AG04449 (cell line): ENCODE measurements at regions not wholly inside any gene's neighbourhood (a gene's known extent, or its start where the extent isn't known, plus 50 kb on each side); places are given as distances from the start of the nearest gene placed in this dataset.
"Not testable (repeated sequence)": the region's sequence is repeated elsewhere in the genome, so short reads cannot be mapped to it uniquely, and the experiment has no call there.

ENCODE experiments used
- CTCF ChIA-PET: fragments of 350-600 bp; formaldehyde crosslinking; extraction: SDS; loops from one replicate; lab custom pipeline; 2021; ENCODE audit warnings: antibody characterized with exemption; lab: Yijun Ruan, JAX
- POLR2A ChIA-PET: fragments of 400-600, 350-600 bp; formaldehyde crosslinking; extraction: SDS; loops from one replicate; lab custom pipeline; 2020; ENCODE audit warnings: antibody characterized with exemption, inconsistent platforms; lab: Yijun Ruan, JAX
- DNase-seq: peaks from one replicate; pipeline ENCODE4 v3.0.0-alpha.2; 2010; ENCODE audit warnings: low read depth, low spot score
- H3K4me3 ChIP-seq: 2 replicates; pipeline ENCODE4 v1.5.1; 2011; ENCODE audit warnings: low read depth, mild to moderate bottlenecking, control low read depth, low read length
- TF ChIP-seq, protein P1 (sequence below): IDR thresholded peaks from one replicate; pipeline ENCODE4 v1.5.1; 2011; ENCODE audit warnings: mild to moderate bottlenecking, moderate library complexity, low read length, control low read depth, inconsistent platforms; ENCODE audit not compliant: insufficient read depth; ENCODE audit errors: missing control alignments

DNA sequence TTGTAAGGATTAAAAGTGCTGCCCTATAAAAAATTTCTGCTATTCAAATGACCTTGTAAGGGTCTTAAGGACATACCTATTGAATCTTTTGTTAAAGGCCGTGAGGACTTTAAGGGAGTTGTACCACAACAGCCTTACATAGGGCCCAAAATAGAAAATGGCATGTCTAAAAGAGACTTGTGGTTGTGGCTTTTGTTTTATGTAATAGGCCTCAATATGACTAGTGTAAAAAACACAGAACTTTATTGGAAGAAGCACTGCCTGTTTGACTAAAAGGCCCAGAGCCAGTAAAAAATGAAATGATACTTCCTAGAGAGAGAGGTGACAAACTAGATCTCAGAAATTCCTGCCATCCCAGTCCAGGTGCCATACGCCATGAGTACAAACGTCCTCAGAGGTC, 286.6 kb downstream of the SEMA3D start:
- ChIA-PET POLR2A (no interaction called here), CTCF (no interaction called here)
- no peak overlapping the region for H3K4me3 ChIP-seq
- TF ChIP-seq, protein P1, sequence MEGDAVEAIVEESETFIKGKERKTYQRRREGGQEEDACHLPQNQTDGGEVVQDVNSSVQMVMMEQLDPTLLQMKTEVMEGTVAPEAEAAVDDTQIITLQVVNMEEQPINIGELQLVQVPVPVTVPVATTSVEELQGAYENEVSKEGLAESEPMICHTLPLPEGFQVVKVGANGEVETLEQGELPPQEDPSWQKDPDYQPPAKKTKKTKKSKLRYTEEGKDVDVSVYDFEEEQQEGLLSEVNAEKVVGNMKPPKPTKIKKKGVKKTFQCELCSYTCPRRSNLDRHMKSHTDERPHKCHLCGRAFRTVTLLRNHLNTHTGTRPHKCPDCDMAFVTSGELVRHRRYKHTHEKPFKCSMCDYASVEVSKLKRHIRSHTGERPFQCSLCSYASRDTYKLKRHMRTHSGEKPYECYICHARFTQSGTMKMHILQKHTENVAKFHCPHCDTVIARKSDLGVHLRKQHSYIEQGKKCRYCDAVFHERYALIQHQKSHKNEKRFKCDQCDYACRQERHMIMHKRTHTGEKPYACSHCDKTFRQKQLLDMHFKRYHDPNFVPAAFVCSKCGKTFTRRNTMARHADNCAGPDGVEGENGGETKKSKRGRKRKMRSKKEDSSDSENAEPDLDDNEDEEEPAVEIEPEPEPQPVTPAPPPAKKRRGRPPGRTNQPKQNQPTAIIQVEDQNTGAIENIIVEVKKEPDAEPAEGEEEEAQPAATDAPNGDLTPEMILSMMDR: no peak
- DNase-seq: no peak

DNA sequence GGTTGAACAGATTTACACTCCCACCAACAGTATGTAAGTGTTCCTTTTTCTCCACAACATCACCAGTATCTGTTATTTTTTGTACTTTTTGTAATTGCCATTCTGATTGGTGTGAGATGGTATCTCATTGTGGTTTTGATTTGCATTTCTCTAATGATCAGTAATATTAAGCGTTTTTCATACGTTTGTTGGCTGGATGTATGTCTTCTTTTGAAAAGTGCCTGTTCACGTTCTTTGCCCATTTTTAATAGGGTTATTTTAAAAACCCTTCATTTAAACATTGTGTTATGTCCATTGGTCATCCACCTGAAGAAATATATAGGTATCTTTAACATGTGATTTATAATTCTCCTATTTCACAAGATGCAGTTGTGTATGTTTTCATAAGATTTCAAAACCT, 291.3 kb downstream of the SEMA3D start:
- CTCF ChIA-PET: no interaction called here
- no peak overlapping the region for H3K4me3 ChIP-seq
- POLR2A ChIA-PET: no interaction called here
- TF ChIP-seq, protein P1: no peak
- DNase-seq: no peak

DNA sequence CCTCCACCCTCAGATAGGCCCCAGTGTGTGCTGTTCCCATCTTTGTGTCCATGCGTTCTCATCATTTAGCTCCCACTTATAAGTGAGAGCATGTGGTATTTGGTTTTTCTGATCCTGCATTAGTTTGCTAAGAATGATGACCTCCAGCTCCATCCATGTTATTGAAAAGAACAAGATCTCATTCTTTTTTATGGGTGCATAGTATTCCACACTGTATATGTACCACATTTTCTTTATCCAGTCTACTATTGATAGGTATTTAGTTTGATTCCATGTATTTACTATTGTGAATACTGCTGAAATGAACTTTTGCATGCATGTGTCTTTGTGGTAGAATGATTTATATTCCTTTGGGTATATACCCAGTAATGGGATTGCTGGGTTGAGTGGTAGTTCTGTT, 303.3 kb downstream of the SEMA3D start:
- CTCF ChIA-PET: not testable (repeated sequence)

DNA sequence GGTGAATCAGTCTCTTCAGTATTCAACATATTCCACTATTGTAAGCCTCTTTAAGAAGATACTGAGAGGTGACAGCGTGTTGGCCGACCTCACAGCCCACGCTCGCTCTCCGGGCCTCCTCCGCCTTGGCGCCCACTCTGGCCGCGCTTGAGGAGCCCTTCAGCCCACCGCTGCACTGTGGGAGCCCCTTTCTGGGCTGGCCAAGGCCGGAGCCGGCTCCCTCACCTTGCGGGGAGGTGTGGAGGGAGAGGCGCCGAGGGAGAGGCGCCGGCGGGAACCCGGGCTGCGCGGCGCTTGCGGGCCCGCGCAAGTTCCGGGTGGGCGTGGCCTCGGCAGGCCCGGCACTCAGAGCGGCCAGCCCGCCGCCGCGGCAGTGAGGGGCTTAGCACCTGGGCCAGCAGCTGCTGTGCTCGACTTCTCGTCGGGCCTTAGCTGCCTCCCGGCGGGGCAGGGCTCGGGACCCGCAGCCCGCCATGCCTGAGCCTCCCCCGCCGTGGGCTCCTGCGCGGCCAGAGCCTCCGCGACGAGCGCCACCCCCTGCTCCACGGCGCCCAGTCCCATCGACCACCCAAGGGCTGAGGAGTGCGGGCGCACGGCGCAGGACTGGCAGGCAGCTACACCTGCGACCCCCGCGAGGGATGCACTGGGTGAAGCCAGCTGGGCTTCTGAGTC, 306.4 kb downstream of the SEMA3D start:
- DNase-seq, POLR2A ChIA-PET, H3K4me3 ChIP-seq, CTCF ChIA-PET: not testable (repeated sequence)

More for the DNA sequence above, 303.3 kb downstream of the SEMA3D start:
- POLR2A ChIA-PET, H3K4me3 ChIP-seq, DNase-seq: not testable (repeated sequence)

DNA sequence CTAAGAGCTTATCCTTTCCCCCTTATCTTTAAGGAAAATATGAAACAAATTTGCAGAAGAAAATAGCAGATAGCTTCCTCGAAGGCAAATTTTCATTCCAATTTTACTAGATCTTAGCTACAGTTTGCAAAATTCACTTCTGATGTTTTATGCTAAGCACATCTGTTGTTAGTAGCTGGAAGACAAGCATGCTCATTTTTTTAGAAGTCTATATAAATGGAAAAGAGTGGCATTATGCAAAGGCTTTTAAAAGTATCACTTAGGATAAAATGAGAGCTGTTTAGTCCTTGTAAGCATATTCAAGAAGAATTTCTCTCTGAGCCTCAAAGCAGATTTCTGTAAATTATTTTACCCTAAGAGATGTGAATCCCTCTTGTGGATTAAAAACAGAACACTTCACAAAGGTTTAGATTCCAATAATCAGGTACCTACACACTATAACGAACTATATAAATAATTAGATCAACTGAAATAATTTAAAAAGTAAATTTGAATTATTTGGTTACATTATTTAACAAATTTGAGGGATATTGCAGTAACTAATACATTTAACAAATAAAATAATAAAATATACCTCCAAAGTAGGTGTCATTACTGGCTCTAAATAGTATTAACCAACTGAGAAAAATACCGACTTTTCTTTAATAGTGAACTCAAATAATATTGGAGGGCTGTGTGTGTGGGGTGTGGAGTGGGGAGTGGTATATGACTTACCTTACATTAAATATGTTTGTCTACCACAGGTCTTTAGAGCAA, 307.1 kb downstream of the SEMA3D start:
- DNase-seq: no peak
- no peak overlapping the region for H3K4me3 ChIP-seq
- ChIA-PET CTCF (no interaction called here), POLR2A (no interaction called here)
- TF ChIP-seq, protein P1: no peak

DNA sequence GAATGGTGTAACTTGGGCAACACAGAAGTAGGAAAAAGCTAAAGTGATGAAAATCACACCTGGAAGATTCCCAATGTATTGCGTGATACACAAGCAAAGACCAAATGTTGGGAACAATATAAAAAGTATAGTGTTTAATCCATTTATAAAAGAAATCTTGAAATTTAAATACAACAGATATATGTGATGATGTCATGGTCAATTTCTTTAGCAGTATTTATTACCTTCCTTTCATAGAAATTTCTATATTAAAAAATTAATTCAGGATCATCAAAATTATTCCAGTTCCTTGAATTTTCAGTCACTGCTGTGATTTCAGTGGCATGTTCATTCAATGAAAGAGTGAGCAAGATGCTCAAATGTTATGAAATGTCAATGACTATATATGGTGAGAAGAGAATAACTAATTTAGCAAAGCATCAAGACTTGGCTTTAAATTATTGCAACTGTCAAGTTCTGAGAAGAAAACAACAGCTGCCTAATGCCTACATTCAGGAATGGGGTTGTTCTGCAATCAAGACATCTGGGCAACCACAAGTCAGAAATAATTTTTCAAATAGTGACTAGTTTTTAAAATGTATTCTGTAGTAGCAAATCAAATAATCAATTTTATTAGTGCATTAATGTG, 308.8 kb downstream of the SEMA3D start:
- DNase-seq: no peak
- TF ChIP-seq, protein P1: no peak
- ChIA-PET CTCF (no interaction called here), POLR2A (no interaction called here)
- no peak overlapping the region for H3K4me3 ChIP-seq

DNA sequence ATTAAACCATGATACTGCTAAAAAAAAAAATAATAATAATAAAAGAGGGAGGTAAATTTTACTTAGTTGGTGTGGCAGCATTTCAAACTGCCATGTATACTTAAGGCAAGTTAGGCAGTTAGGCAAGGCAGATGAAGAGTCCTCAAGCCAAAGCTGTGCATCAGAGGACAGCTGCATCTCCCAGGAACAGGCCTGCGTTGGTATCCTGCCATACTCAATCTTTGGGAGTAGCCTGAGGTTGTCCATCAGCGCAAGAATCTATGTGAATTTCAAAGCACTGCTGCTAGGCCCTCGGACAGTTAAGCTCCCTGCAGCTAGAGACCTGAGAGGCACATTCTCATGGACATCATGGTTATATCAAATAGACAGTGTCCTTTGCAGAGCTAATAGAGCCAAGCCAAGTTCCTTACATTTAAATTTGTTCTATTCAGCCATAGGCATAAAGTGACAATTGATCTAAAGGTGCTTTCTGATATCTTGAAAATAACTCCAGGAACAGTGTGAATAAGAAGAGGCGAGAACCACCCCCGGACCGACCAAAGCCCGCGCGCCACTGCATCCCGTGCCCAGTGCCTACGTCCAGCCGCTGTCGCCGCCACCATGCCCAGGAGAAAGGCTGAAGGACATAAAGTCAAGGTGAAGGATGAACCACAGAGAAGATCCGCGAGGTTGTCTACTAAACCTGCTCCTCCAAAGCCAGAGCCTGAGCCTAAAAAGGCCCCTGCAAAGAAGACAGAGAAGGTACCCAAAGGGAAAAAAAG, 310.6 kb downstream of the SEMA3D start:
- ChIA-PET POLR2A (no interaction called here), CTCF (no interaction called here)
- TF ChIP-seq, protein P1: no peak
- no peak for DNase-seq
- no peak overlapping the region for H3K4me3 ChIP-seq
